A673 (cell line): ENCODE measurements at regions not wholly inside any gene's neighbourhood (a gene's known extent, or its start where the extent isn't known, plus 50 kb on each side); places are given as distances from the start of the nearest gene placed in this dataset.

ENCODE experiments used
- BruUV-seq: library from RNA; stranded (reverse); fragments of 400-500 nt; replicated peaks from 2 replicates; lab custom pipeline; 2021; lab: Mats Ljungman, UMichigan
- CTCF ChIA-PET: fragments of 300-600 bp; sonication (Branson Sonifier 250); formaldehyde crosslinking; loops from one replicate; lab custom pipeline; 2022; ENCODE audit warnings: antibody characterized with exemption; lab: Charles Lee
- POLR2A ChIA-PET: fragments of 300-600 bp; sonication (Branson Sonifier 250); formaldehyde crosslinking; loops from one replicate; lab custom pipeline; 2022; ENCODE audit warnings: antibody characterized with exemption; ENCODE audit not compliant: low non-redundant PET; lab: Charles Lee
- DNase-seq: peaks from one replicate; pipeline ENCODE4 v3.0.0-alpha.2; 2015; ENCODE audit warnings: low spot score
- H3K27ac ChIP-seq: fragments of 200-600 bp; sonication (generic); 2 replicates; pipeline ENCODE4 v1.5.1; 2016; ENCODE audit warnings: mixed run types, low read depth, mild to moderate bottlenecking, mixed read lengths, antibody characterized with exemption, low read length; ENCODE audit not compliant: poor library complexity, severe bottlenecking
- H3K27me3 ChIP-seq: fragments of 200-600 bp; sonication (generic); replicated peaks from 2 replicates; pipeline ENCODE4 v1.6.1; 2017; ENCODE audit warnings: mixed run types, low read depth, mild to moderate bottlenecking, mixed read lengths, antibody characterized with exemption, low read length; ENCODE audit not compliant: insufficient read depth, poor library complexity
- H3K36me3 ChIP-seq: fragments of 200-600 bp; sonication (generic); 2 replicates; pipeline ENCODE4 v1.6.1; 2016; ENCODE audit warnings: mixed run types, mild to moderate bottlenecking, mixed read lengths, antibody characterized with exemption, low read length; ENCODE audit not compliant: insufficient read depth, poor library complexity, severe bottlenecking
- H3K4me1 ChIP-seq: fragments of 200-600 bp; sonication (generic); 2 replicates; pipeline ENCODE4 v1.6.1; 2017; ENCODE audit warnings: mixed run types, mild to moderate bottlenecking, mixed read lengths, antibody characterized with exemption, low read length; ENCODE audit not compliant: insufficient read depth, poor library complexity, severe bottlenecking
- H3K4me3 ChIP-seq: fragments of 200-600 bp; sonication (generic); 2 replicates; pipeline ENCODE4 v1.5.1; 2016; ENCODE audit warnings: low read depth, mixed run types, mild to moderate bottlenecking, mixed read lengths, low read length; ENCODE audit not compliant: poor library complexity, severe bottlenecking
- H3K9me3 ChIP-seq: fragments of 200-600 bp; sonication (generic); 2 replicates; pipeline ENCODE4 v1.6.1; 2016; ENCODE audit warnings: mixed run types, low read depth, mild to moderate bottlenecking, mixed read lengths, antibody characterized with exemption, low read length; ENCODE audit not compliant: poor library complexity, severe bottlenecking
- CTCF ChIP-seq: fragments of 300-800, 200-600 bp; sonication (generic); conservative IDR thresholded peaks from 2 replicates; pipeline ENCODE4 v1.5.1; 2017; ENCODE audit warnings: low read depth, mild to moderate bottlenecking, antibody characterized with exemption, low read length, moderate library complexity, mixed read lengths
- EZH2 ChIP-seq: fragments of 200-600 bp; sonication (generic); IDR thresholded peaks from 2 replicates; pipeline ENCODE4 v1.6.1; 2017; ENCODE audit warnings: borderline replicate concordance, low read depth, mild to moderate bottlenecking, mixed read lengths, antibody characterized with exemption, low read length; ENCODE audit not compliant: poor library complexity, severe bottlenecking
- intact Hi-C: fragments of 100-400 bp; cut with micrococcal nuclease; formaldehyde crosslinking; loops from one replicate; pipeline ENCODE4 v1.10.0; 2022; ENCODE audit not compliant: unreplicated experiment

- Histone ChIP-seq H3K27ac (no peak overlapping the region), H3K4me3 (no peak overlapping the region), H3K36me3 (no peaks in the 10 kb centered on the region), H3K27me3 (no peaks in the 10 kb centered on the region), H3K4me1 (no peaks in the 10 kb centered on the region), H3K9me3 (peaks cover 28% of the 10 kb centered on the region)
- BruUV-seq, result no TSS peak
- no peak for DNase-seq
- intact Hi-C loops, result no loop called here
- no peak for TF ChIP-seq CTCF
- no peak for TF ChIP-seq EZH2
- ChIA-PET POLR2A (no interaction called here), CTCF (no interaction called here)
Observed at GRCh38 chr11:42205518-42205917, 746.1 kb upstream of the LRRC4C start.

- ChIA-PET CTCF (no interaction called here), POLR2A (no interaction called here)
- H3K27ac ChIP-seq, result no peak overlapping the region
- no peak for DNase-seq
- TF ChIP-seq CTCF (no peak), EZH2 (no peak)
- BruUV-seq, result no TSS peak
- H3K4me3 ChIP-seq, result no peak overlapping the region
- no peaks in the 10 kb centered on the region for H3K36me3 ChIP-seq
- H3K9me3 ChIP-seq, result peaks cover 21% of the 10 kb centered on the region
- H3K27me3 ChIP-seq, result no peaks in the 10 kb centered on the region
- no peaks in the 10 kb centered on the region for H3K4me1 ChIP-seq
- intact Hi-C loops, result no loop called here
Observed at GRCh38 chr11:42225664-42226063, 766.2 kb upstream of the LRRC4C start.

GRCh38 chr11:42232673-42233072 is 773.2 kb upstream of the LRRC4C start:
- intact Hi-C loops, result no loop called here
- DNase-seq, result no peak
- ChIA-PET POLR2A (no interaction called here), CTCF (no interaction called here)
- H3K4me1 ChIP-seq, result no peaks in the 10 kb centered on the region
- H3K27me3 ChIP-seq, result no peaks in the 10 kb centered on the region
- BruUV-seq, result no TSS peak
- peaks cover 37% of the 10 kb centered on the region for H3K9me3 ChIP-seq
- TF ChIP-seq CTCF (no peak), EZH2 (no peak)
- H3K4me3 ChIP-seq, result no peak overlapping the region
- no peak overlapping the region for H3K27ac ChIP-seq
- no peaks in the 10 kb centered on the region for H3K36me3 ChIP-seq
